Fibroblast of skin of left quadriceps (primary cell): ENCODE measurements at regions not wholly inside any gene's neighbourhood (a gene's known extent, or its start where the extent isn't known, plus 50 kb on each side); places are given as distances from the start of the nearest gene placed in this dataset.
"Not testable (repeated sequence)": the region's sequence is repeated elsewhere in the genome, so short reads cannot be mapped to it uniquely, and the experiment has no call there.

Source experiments
- DNase-seq, 2 experiments: peaks; one replicate each; pipeline ENCODE4 v3.0.0-alpha.2; 2013; ENCODE audit warnings: low read depth in 2 of 2

DNA sequence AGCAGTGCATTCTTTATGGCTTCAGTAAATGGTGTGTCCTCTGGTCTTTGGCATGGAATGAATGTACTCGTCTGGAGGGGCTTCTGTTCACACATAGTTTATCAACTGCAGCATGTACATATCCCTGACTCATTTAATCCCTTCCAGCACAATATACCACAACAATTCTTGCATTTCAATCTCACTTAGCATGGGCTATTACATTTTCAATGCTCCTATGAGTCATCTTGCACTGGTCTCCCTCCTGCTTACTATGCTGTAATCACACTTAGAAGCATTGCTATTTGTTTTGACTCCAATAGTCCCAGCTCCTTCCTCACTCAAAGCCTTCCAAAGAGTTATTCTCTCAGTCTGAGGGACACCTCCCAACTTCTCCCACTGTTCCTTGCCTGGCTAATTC, 180.9 kb upstream of the NUDT10 start:
- DNase-seq: no peak

DNA sequence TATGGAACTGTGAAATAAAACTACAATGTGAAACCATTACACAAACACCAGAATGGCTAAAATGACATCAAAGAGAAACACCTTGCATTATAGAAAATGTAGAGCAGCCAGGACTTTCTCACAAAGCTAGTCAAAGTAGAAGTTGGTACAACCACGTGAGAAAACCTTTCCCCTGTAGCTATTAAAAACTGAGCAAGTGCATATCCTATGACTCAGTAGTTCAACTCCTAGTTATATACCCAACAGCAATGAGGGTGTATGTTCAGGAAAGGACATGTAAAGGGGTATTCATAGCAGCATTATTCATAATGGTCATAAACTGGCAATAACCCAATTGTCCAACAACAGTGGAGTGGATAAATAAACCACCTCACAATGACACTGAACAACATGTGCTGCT, 177.5 kb upstream of the NUDT10 start:
- DNase-seq: no peak

DNA sequence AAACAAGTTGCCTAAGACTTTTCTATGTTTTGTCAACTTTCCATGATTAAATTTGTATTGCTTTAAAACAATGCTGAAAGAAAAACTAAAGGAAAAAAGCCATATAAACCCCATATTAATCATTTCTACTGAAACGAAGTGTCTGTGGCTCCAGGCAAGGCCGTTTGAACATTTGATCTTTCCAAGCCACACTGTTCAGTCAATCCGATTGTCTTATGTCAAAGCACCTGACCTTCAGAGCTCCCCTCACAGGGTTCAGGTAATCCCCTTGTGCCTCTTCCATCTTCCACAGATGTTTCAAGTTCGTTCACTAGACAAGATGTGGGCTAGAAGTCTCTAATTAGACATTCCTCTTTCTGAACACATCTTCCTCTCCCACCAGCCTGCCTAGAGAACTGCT, 177.1 kb upstream of the NUDT10 start:
- DNase-seq: no peak

DNA sequence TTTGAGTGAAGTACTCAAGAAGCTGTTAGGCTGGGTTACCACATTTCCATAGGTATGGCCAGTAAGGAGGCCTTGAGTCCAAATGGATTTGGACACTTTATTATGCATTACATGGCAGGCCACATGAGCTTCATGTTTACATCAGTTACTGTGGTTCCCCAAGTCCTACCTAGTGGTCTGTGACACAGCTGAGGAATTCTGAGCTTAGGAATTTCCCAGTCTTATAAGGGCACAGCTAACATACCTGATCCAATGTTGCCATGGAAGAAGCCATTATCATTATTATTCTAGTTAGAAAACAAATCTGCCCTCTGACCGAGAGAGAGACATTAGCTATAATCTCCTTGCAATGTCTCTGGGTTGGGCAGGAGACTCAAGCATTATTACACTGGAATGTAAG, 174.4 kb upstream of the NUDT10 start:
- DNase-seq: no peak

DNA sequence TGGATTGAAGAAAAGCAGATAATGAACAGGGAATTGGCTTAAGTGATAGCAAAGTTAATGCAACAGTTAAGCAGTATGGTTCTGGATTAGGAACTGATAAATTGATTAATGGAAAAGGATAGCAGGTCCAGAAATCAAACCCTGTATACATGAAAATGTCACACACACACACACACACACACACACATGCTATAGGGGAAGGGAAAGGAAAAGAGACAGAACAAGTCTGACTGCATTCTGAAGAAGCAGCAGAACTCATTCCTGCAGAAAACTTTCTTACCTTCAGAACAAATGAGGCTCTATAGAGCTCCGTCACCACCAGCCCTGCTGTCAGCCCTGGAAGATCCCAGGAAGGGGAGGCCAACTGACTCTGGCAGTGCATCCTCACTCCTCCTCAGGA, 173.2 kb upstream of the NUDT10 start:
- DNase-seq: not testable (repeated sequence)

DNA sequence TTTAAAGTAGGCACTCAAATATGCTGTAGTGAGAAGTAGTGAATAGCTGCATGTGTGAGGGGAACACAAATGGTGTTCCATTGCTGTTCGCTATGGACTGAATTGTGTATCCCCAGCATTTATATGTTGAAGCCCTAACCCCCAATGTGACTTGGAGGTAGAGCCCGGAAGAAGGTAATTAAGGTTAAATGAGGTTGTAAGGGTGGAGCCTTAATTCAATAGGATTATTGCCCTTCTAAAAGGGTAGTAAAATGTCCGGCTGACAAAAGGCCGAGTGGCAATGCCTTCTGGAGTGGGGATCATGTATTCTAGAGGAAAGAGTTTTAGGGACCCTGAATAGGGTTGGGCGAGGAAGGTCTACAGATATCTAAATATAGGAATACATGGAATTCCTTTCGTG, 168.9 kb upstream of the NUDT10 start:
- DNase-seq: no peak

DNA sequence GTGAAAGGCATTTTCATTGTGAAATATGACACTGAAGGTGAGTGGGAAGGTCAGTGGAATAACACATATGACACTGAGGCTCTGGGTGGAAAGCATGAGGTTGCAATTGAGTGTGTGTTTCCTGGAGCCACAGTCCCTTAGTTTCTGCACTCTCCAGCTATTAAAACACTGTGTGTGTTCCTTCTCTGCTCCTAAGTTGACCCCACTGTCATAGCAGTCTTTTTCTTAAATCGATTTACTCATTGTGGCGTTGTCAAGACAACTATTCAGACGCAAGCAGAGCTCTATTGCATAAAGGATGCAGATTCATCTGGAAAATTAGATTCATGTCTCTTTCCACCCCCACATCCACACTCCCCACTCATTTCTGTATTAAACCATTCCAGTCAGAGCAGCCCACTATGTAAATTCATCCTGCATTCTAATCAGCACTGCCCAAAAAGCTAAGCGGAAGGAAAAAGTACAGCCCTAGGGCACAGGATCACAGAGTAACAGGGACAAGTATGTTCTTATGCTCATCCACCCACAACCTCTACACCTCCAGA, 154.2 kb upstream of the NUDT10 start:
- not testable (repeated sequence) for DNase-seq

DNA sequence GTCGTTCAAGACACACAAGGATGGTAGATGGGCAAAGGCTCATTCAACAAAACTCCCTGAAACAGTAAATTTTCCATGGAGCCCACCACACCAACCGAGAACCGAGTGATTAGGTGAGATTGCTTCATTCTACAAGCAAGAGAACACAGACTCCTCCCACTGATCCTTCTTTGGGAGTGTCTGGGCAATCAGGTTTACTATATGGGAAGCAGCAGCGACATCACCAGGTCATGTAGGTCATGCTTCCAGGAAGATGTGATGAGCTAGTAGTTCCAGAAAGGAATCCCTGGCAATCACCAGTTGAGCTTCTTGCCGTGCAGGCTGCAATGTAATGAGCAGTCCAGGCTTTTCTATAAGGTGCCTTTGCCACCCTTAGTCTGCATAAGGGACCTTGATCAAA, 152.8 kb upstream of the NUDT10 start:
- not testable (repeated sequence) for DNase-seq

DNA sequence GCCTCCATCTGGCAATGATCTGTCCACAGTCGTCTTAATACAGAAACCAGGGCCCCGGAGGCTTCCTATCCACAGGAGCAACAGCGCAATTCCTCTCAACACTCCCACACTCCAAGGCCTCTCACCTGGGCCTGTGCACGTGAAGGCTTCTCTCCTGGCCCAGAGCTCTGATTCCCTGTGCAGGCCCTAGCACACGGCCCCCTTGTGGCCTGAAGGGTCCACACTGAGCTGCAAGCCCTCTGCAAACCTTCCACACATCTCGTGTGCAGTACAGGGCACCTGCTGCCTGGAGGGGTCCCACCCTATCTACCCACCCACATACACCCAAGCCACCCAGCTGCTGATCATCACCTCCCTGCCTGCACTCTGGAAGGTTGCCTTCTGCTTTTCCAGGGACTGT, 150.1 kb upstream of the NUDT10 start:
- no peak for DNase-seq

DNA sequence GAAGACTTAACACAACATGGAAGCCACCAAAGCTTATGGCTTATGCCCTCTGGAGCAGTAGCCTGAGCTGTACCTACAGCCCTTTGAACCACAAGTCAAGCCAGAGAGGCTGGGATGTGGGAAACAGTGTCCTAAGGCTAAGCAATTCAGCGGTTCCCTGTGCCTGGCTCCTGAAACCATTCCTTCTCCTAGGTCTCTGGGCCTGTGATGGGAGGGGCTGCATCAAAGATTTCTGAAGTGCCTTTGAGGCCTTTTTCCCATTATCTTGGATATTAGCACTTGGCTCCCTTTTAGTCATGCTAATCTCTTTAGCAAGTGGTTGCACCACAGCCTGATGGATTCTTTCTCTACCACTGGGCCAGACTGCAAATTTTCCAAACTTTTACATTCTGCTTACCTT, 140.5 kb upstream of the NUDT10 start:
- no peak for DNase-seq

DNA sequence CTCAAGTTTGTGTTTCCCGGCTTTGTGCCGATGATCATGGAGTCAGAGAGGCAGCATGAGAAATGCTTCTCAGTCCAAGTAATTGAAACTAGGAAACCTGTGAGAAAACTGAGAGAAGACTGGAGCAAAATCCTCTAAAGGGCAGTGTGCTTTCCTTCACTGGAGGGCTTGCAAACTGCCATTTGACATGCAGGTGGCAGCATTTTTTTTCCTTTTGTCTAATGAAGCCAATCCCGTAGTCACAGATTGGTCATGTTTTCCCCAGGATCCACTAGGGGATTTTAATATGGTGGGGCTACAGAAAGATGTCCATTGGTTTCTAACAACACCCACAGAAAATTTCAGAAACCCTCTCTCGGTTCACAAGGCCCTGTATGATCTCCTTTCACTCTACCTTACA, 117.4 kb upstream of the NUDT10 start:
- no peak for DNase-seq

DNA sequence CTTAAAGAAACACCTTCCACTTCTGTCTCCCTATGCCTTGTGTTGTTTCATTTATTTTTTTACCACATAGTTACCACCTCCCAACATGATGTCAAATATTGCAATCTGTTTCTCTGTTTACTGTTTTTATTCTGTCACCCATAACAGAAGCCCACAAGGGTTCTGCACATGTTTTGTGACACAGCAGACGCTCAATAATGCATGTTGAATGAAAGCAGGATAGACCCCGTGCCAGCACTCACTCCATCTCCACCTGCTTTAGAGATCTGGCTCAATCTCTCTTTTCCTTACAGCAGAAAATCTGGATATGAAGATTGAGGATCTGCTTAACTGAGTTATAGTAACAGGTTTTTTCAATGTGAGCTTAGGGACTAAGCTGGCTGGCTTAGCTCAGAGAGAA, 116.8 kb upstream of the NUDT10 start:
- DNase-seq: no peak

DNA sequence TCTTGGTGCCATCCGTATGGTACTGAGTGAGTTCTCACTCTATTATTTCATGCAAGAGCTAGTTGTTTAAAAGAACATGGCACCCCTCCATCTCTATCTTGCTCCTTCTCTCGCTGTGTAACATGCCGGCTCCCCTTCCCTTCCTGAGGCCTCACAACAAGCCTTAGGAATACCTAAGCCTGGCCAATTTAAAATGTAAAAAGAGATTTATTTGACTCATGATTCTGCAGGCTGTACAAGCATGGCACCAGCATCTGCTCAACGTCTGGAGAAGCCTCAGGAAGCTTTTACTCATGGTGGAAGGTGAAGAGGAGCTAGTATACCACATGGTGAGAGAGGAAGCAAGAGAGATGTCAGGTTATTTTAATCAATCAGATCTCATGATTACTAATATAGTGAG, 90.4 kb upstream of the NUDT10 start:
- no peak for DNase-seq

DNA sequence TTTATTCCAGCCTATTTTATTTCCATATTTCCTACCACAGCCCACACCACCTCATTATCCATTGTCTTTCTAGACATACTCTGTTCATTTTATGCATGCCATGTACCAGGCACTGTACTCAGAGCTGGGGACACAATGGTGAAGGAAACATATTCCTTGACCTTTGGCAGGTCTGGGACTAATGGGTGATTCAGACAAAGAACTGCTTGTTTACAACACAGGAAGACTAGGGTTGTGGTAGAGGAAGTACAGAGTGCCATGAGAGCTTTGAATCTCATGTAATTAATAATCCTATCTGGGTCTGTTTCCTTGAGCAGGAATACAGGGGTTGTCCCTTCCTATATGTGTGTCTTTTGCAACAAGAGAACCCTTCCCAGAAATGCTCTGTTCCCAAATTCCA, 75.1 kb upstream of the NUDT10 start:
- DNase-seq: no peak

DNA sequence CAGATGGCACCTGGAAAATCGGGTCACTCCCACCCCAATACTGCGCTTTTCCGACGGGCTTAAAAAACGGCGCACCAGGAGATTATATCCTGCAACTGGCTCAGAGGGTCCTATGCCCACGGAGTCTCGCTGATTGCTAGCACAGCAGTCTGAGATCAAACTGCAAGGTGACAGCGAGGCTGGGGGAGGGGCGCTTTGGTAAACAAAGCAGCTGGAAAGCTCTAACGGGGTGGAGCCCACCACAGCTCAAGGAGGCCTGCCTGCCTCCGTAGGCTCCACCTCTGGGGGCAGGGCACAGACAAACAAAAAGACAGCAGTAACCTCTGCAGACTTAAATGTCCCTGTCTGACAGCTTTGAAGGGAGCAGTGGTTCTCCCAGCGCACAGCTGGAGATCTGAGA, 70.4 kb upstream of the NUDT10 start:
- DNase-seq: not testable (repeated sequence)

DNA sequence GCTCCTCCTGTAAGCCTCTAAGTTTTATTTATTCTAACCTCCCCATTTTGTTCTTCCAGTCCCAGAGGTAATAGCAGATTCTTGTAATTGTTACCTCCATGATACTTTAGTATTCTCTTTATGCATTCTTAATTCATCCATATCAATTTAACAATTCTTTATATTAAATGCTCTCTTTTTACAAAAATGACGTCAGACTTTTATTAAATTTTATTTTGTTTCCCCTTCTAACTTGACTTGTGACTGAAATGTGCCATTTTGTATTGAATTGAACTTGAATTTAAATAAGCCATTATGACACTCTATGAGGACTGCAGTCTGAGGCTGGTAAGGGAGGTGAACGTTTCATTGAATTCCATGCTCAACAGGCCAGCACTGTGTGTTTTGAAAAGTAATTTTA, 60.0 kb upstream of the NUDT10 start:
- no peak for DNase-seq

DNA sequence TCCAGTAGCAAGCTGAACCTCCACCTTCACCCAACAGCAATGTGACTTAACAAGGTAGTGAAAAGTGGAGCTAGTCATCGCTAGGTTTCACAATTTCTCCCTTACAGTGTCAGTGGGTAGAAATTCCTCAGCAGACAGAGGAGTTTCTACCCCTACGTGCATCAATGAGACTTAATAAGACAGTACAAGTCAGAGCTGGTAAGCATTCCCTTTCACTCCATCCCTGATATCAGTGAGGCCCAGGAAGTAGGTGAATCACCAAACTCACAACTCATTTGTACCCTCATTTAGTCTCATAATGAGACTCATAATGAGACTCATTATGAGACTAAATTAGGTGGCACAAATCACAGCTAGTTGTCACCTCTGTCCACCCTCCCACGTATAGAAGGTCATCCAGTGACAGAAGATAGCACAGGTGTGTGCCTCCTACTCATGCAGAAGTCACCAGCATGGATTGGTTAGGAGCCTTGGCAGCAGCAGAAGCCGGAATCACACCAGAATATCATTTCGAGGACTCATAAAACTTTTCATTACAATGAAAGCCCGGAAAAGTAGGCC, 50.8 kb upstream of the NUDT10 start:
- no peak for DNase-seq
